ENCODE measurements at regions not wholly inside any gene's neighbourhood (a gene's known extent, or its start where the extent isn't known, plus 50 kb on each side); places are given as distances from the start of the nearest gene placed in this dataset.

DNA sequence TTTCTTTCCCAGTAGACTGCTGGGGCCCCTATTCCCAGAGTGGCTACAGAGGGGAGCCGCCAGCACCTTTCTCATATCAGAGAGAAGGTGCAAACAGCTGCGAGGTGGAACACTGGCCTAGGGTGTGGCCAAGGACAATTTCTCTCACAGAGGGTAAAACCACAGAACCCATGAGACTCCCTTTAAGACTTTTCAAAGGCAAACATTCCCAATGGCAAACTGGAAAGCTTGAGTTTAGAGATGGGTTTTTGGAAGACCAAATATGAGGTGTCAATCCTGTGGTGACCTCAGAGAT, 335.1 kb upstream of the PIK3R1 start:
- H3K9me3 ChIP-seq, result no peaks in the 10 kb centered on the region
- ChIA-PET POLR2A (no interaction called here), CTCF (no interaction called here)
- H3K9me2 ChIP-seq, result no peaks in the 10 kb centered on the region
- no peak overlapping the region for H3K4me3 ChIP-seq (ENCODE audit: low read depth in 2 of 2, low read length in 1 of 2)
- no peak overlapping the region for H3K27ac ChIP-seq (ENCODE audit: low read depth in 2 of 2, low read length in 1 of 2)
- no peaks in the 10 kb centered on the region for H3F3A ChIP-seq (replicated peaks; ENCODE audit: insufficient read depth)
- no peak overlapping the region for H3K4me2 ChIP-seq
- H2AFZ ChIP-seq (ENCODE audit: low read depth), result no peak overlapping the region
- no peak for DNase-seq
- no peaks in the 10 kb centered on the region for H4K20me1 ChIP-seq (ENCODE audit: insufficient read depth)
- no peak overlapping the region for H3K9ac ChIP-seq
- 56% methylated on average over 2 of the region's 2 CpGs for WGBS (ENCODE audit: low lambda C conversion rate)
- H3K4me1 ChIP-seq (ENCODE audit: control insufficient read depth in 1 of 2, insufficient read depth in 2 of 2, low read depth in 1 of 2, low read length in 1 of 2), result peaks cover 0 to 5% of the 10 kb centered on the region in 2 experiments; a peak in 1 of 4 replicates
- no peaks in the 10 kb centered on the region for H3K36me3 ChIP-seq (replicated peaks in 1 of 2; ENCODE audit: control insufficient read depth in 1 of 2, insufficient read depth in 2 of 2, low read length in 1 of 2)
- TF ChIP-seq YY1 (IDR thresholded peaks at IDR 0.05; ENCODE audit: low read depth), result no peak
- TF ChIP-seq RCOR1 (IDR thresholded peaks at IDR 0.05; ENCODE audit: low read length), result no peak
- no peak for TF ChIP-seq CHD2 (IDR thresholded peaks at IDR 0.05; ENCODE audit: low read length, partially characterized antibody)
- TF ChIP-seq SIN3A (IDR thresholded peaks at IDR 0.05; ENCODE audit: borderline replicate concordance, low read depth, low read length), result no peak
- TF ChIP-seq GATA2 (CRISPR knock-in tag; IDR thresholded peaks at IDR 0.05), result no peak
- TF ChIP-seq MEF2A (IDR thresholded peaks at IDR 0.05; ENCODE audit: borderline replicate concordance, low read depth), result no peak
- no peak for TF ChIP-seq TCF12 (IDR thresholded peaks at IDR 0.05)
- no peak for TF ChIP-seq EZH2phosphoT487 (IDR thresholded peaks at IDR 0.05; ENCODE audit: borderline replicate concordance, low read depth)
- H3K27me3 ChIP-seq (ENCODE audit: insufficient read depth), result no peaks in the 10 kb centered on the region
- H3K79me2 ChIP-seq (ENCODE audit: insufficient read depth), result no peaks in the 10 kb centered on the region

DNA sequence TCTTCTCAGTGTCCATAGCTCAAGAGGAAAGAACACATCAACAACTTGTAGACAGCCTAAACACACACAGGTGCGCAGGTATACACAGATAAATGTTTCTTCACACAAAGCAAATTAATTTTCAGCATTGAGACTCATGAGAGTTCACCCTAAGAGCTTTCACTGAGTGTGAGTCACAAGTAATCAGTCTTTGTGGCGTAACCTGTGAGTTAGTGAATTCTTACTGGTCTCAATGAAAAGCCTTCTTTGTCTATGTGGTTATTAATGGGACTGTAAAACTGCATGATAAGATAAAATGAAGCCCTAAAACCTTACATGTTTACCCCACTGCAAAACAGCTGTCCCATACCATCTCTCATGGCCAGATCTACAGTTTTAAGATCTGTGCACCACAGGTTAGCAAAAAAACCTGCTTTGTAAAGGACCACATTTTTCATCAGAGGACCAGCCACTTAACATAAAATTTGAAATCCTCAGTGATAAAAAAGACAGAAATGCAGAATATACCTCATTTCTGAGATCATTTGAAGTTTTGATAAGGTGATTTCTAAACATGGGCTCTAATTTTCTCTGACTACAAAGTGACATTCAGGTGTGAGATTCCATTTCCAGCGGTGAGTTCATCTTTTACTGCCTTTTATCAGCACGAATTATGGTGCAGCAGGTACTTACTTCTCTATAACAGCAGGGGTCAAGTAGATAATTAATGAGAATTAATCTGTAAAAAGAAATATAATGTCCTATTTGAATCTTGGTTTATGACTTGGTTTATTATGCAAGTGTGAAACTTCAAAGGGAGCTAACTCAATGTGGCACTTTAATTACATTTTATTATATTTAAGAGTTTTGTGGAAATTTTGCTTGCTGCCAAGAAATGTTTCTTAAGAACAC, 335.7 kb upstream of the PIK3R1 start:
- H3K4me1 ChIP-seq (ENCODE audit: control insufficient read depth in 1 of 2, insufficient read depth in 2 of 2, low read depth in 1 of 2, low read length in 1 of 2), result peaks cover 0 to 5% of the 10 kb centered on the region in 2 experiments; a peak in 1 of 4 replicates
- no peak overlapping the region for H3K4me2 ChIP-seq
- POLR2A ChIA-PET, result no interaction called here
- no peak overlapping the region for H2AFZ ChIP-seq (ENCODE audit: low read depth)
- no peaks in the 10 kb centered on the region for H3K9me2 ChIP-seq
- H4K20me1 ChIP-seq (ENCODE audit: insufficient read depth), result no peaks in the 10 kb centered on the region
- WGBS (ENCODE audit: low lambda C conversion rate), result 37% methylated on average over 4 of the region's 4 CpGs
- no peak for DNase-seq
- H3K36me3 ChIP-seq (replicated peaks in 1 of 2; ENCODE audit: control insufficient read depth in 1 of 2, insufficient read depth in 2 of 2, low read length in 1 of 2), result no peaks in the 10 kb centered on the region
- no peak overlapping the region for H3K4me3 ChIP-seq (ENCODE audit: low read depth in 2 of 2, low read length in 1 of 2)
- CTCF ChIA-PET, result no interaction called here
- TF ChIP-seq, protein P1, sequence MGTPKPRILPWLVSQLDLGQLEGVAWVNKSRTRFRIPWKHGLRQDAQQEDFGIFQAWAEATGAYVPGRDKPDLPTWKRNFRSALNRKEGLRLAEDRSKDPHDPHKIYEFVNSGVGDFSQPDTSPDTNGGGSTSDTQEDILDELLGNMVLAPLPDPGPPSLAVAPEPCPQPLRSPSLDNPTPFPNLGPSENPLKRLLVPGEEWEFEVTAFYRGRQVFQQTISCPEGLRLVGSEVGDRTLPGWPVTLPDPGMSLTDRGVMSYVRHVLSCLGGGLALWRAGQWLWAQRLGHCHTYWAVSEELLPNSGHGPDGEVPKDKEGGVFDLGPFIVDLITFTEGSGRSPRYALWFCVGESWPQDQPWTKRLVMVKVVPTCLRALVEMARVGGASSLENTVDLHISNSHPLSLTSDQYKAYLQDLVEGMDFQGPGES (IDR thresholded peaks at IDR 0.05; ENCODE audit: low read depth, low read length), result no peak
- TF ChIP-seq MEF2A (IDR thresholded peaks at IDR 0.05; ENCODE audit: borderline replicate concordance, low read depth), result no peak
- TF ChIP-seq, protein P2, sequence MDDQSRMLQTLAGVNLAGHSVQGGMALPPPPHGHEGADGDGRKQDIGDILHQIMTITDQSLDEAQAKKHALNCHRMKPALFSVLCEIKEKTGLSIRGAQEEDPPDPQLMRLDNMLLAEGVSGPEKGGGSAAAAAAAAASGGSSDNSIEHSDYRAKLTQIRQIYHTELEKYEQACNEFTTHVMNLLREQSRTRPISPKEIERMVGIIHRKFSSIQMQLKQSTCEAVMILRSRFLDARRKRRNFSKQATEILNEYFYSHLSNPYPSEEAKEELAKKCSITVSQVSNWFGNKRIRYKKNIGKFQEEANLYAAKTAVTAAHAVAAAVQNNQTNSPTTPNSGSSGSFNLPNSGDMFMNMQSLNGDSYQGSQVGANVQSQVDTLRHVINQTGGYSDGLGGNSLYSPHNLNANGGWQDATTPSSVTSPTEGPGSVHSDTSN (IDR thresholded peaks at IDR 0.05), result no peak
- TF ChIP-seq FOSL2 (IDR thresholded peaks at IDR 0.05; ENCODE audit: borderline replicate concordance, low read depth), result no peak
- no peak for TF ChIP-seq JUND (IDR thresholded peaks at IDR 0.05)
- TF ChIP-seq, protein P3, sequence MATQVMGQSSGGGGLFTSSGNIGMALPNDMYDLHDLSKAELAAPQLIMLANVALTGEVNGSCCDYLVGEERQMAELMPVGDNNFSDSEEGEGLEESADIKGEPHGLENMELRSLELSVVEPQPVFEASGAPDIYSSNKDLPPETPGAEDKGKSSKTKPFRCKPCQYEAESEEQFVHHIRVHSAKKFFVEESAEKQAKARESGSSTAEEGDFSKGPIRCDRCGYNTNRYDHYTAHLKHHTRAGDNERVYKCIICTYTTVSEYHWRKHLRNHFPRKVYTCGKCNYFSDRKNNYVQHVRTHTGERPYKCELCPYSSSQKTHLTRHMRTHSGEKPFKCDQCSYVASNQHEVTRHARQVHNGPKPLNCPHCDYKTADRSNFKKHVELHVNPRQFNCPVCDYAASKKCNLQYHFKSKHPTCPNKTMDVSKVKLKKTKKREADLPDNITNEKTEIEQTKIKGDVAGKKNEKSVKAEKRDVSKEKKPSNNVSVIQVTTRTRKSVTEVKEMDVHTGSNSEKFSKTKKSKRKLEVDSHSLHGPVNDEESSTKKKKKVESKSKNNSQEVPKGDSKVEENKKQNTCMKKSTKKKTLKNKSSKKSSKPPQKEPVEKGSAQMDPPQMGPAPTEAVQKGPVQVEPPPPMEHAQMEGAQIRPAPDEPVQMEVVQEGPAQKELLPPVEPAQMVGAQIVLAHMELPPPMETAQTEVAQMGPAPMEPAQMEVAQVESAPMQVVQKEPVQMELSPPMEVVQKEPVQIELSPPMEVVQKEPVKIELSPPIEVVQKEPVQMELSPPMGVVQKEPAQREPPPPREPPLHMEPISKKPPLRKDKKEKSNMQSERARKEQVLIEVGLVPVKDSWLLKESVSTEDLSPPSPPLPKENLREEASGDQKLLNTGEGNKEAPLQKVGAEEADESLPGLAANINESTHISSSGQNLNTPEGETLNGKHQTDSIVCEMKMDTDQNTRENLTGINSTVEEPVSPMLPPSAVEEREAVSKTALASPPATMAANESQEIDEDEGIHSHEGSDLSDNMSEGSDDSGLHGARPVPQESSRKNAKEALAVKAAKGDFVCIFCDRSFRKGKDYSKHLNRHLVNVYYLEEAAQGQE (IDR thresholded peaks at IDR 0.05; ENCODE audit: low read depth, low read length), result no peak
- TF ChIP-seq EP300 (IDR thresholded peaks at IDR 0.05; ENCODE audit: borderline replicate concordance in 1 of 2, low read depth in 1 of 2, low read length in 1 of 2), result no peak
- no peak for TF ChIP-seq RFX5 (IDR thresholded peaks at IDR 0.05; ENCODE audit: low read length)
- no peak for TF ChIP-seq NRF1 (IDR thresholded peaks at IDR 0.05; ENCODE audit: low read depth, low read length)
- no peak for TF ChIP-seq GABPA (IDR thresholded peaks at IDR 0.05; ENCODE audit: low read depth)
- TF ChIP-seq SMC3 (IDR thresholded peaks at IDR 0.05; ENCODE audit: low read depth, low read length), result no peak
- TF ChIP-seq SIN3A (IDR thresholded peaks at IDR 0.05; ENCODE audit: borderline replicate concordance, low read depth, low read length), result no peak
- TF ChIP-seq ELF1 (IDR thresholded peaks at IDR 0.05), result no peak
- no peak for TF ChIP-seq NFIC (IDR thresholded peaks at IDR 0.05; ENCODE audit: borderline replicate concordance)
- TF ChIP-seq RCOR1 (IDR thresholded peaks at IDR 0.05; ENCODE audit: low read length), result no peak
- TF ChIP-seq YY1 (IDR thresholded peaks at IDR 0.05; ENCODE audit: low read depth), result no peak
- no peak for TF ChIP-seq RXRA (IDR thresholded peaks at IDR 0.05; ENCODE audit: borderline replicate concordance, low read depth)
- no peaks in the 10 kb centered on the region for H3K27me3 ChIP-seq (ENCODE audit: insufficient read depth)
- no peaks in the 10 kb centered on the region for H3F3A ChIP-seq (replicated peaks; ENCODE audit: insufficient read depth)
- no peak overlapping the region for H3K27ac ChIP-seq (ENCODE audit: low read depth in 2 of 2, low read length in 1 of 2)
- no peak overlapping the region for H3K9ac ChIP-seq
- no peaks in the 10 kb centered on the region for H3K79me2 ChIP-seq (ENCODE audit: insufficient read depth)
- H3K9me3 ChIP-seq, result no peaks in the 10 kb centered on the region
